ENCODE measurements at regions not wholly inside any gene's neighbourhood (a gene's known extent, or its start where the extent isn't known, plus 50 kb on each side); places are given as distances from the start of the nearest gene placed in this dataset.

- ChIA-PET POLR2A (no interaction called here), CTCF (no interaction called here)
- no peak overlapping the region for H3K27ac ChIP-seq (ENCODE audit: low read length)
- ATAC-seq (no peak), DNase-seq (ENCODE audit: low read depth, low spot score) (no peak)
- no peaks in the 10 kb centered on the region for H3K4me1 ChIP-seq (ENCODE audit: control insufficient read depth, insufficient read depth, low read length)
- TF ChIP-seq SIN3A (IDR thresholded peaks at IDR 0.05; ENCODE audit: borderline replicate concordance, insufficient read depth, low read depth, low read length) (no peak), TCF7L2 (IDR thresholded peaks at IDR 0.05; ENCODE audit: low read depth, low read length) (no peak)
- no TSS peak for BruUV-seq (replicated peaks)
- intact Hi-C loops (cut with micrococcal nuclease; ENCODE audit: unreplicated experiment) (no loop called here), in situ Hi-C loops (cut with HindIII; ENCODE audit: low pct_unique_long_range_greater_than_20kb, low sequenced_read_pairs) (no loop called here)
- H3K4me3 ChIP-seq (ENCODE audit: low read depth in 2 of 2, low read length in 2 of 2): no peak overlapping the region
- no peaks in the 10 kb centered on the region for H3K9me3 ChIP-seq (ENCODE audit: control insufficient read depth, insufficient read depth, low read depth, low read length)
- no peaks in the 10 kb centered on the region for H3K36me3 ChIP-seq (ENCODE audit: control insufficient read depth, insufficient read depth, low read length)
- H3K27me3 ChIP-seq (ENCODE audit: control insufficient read depth, insufficient read depth, low read length): no peaks in the 10 kb centered on the region
Measured at GRCh38 chr21:38186661-38187270, 70.0 kb upstream of the KCNJ15 start.

GRCh38 chr21:38188037-38188436, 68.8 kb upstream of the KCNJ15 start:
- Histone ChIP-seq H3K4me1 (ENCODE audit: control insufficient read depth, insufficient read depth, low read length) (no peaks in the 10 kb centered on the region), H3K9me3 (ENCODE audit: control insufficient read depth, insufficient read depth, low read depth, low read length) (no peaks in the 10 kb centered on the region), H3K27me3 (ENCODE audit: control insufficient read depth, insufficient read depth, low read length) (no peaks in the 10 kb centered on the region), H3K4me3 (ENCODE audit: low read depth in 2 of 2, low read length in 2 of 2) (no peak overlapping the region), H3K36me3 (ENCODE audit: control insufficient read depth, insufficient read depth, low read length) (no peaks in the 10 kb centered on the region), H3K27ac (ENCODE audit: low read length) (no peak overlapping the region)
- CTCF ChIA-PET: no interaction called here
- TF ChIP-seq TCF7L2 (IDR thresholded peaks at IDR 0.05; ENCODE audit: low read depth, low read length) (no peak), CTCF (IDR thresholded peaks at IDR 0.05) (no peak), SIN3A (IDR thresholded peaks at IDR 0.05; ENCODE audit: borderline replicate concordance, insufficient read depth, low read depth, low read length) (no peak), POLR2AphosphoS5 (IDR thresholded peaks at IDR 0.05; ENCODE audit: low read depth, low read length) (no peak)
- TF ChIP-seq, protein P1, sequence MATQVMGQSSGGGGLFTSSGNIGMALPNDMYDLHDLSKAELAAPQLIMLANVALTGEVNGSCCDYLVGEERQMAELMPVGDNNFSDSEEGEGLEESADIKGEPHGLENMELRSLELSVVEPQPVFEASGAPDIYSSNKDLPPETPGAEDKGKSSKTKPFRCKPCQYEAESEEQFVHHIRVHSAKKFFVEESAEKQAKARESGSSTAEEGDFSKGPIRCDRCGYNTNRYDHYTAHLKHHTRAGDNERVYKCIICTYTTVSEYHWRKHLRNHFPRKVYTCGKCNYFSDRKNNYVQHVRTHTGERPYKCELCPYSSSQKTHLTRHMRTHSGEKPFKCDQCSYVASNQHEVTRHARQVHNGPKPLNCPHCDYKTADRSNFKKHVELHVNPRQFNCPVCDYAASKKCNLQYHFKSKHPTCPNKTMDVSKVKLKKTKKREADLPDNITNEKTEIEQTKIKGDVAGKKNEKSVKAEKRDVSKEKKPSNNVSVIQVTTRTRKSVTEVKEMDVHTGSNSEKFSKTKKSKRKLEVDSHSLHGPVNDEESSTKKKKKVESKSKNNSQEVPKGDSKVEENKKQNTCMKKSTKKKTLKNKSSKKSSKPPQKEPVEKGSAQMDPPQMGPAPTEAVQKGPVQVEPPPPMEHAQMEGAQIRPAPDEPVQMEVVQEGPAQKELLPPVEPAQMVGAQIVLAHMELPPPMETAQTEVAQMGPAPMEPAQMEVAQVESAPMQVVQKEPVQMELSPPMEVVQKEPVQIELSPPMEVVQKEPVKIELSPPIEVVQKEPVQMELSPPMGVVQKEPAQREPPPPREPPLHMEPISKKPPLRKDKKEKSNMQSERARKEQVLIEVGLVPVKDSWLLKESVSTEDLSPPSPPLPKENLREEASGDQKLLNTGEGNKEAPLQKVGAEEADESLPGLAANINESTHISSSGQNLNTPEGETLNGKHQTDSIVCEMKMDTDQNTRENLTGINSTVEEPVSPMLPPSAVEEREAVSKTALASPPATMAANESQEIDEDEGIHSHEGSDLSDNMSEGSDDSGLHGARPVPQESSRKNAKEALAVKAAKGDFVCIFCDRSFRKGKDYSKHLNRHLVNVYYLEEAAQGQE (IDR thresholded peaks at IDR 0.05; ENCODE audit: insufficient read depth in 1 of 2, low read depth in 2 of 2, low read length in 1 of 2): no peak
- DNase-seq (ENCODE audit: low read depth, low spot score) (no peak), ATAC-seq (no peak)
- in situ Hi-C loops (cut with HindIII; ENCODE audit: low pct_unique_long_range_greater_than_20kb, low sequenced_read_pairs): no loop called here
- intact Hi-C loops (cut with micrococcal nuclease; ENCODE audit: unreplicated experiment): no loop called here
- no TSS peak for BruUV-seq (replicated peaks)
- POLR2A ChIA-PET: no interaction called here

GRCh38 chr21:38196036-38196435, 60.8 kb upstream of the KCNJ15 start:
- Histone ChIP-seq H3K4me1 (ENCODE audit: control insufficient read depth, insufficient read depth, low read length) (no peaks in the 10 kb centered on the region), H3K27me3 (ENCODE audit: control insufficient read depth, insufficient read depth, low read length) (no peaks in the 10 kb centered on the region), H3K4me3 (ENCODE audit: low read depth in 2 of 2, low read length in 2 of 2) (no peak overlapping the region), H3K9me3 (ENCODE audit: control insufficient read depth, insufficient read depth, low read depth, low read length) (no peaks in the 10 kb centered on the region), H3K27ac (ENCODE audit: low read length) (no peak overlapping the region), H3K36me3 (ENCODE audit: control insufficient read depth, insufficient read depth, low read length) (no peaks in the 10 kb centered on the region)
- DNase-seq (ENCODE audit: low read depth, low spot score) (no peak), ATAC-seq (no peak)
- POLR2A ChIA-PET: no interaction called here
- no TSS peak for BruUV-seq (replicated peaks)
- in situ Hi-C loops (cut with HindIII; ENCODE audit: low pct_unique_long_range_greater_than_20kb, low sequenced_read_pairs): no loop called here
- intact Hi-C loops (cut with micrococcal nuclease; ENCODE audit: unreplicated experiment): no loop called here
- CTCF ChIA-PET: no interaction called here
- TF ChIP-seq, protein P1 (IDR thresholded peaks at IDR 0.05; ENCODE audit: insufficient read depth in 1 of 2, low read depth in 2 of 2, low read length in 1 of 2): no peak
- TF ChIP-seq POLR2AphosphoS5 (IDR thresholded peaks at IDR 0.05; ENCODE audit: low read depth, low read length): no peak
- TF ChIP-seq CTCF (IDR thresholded peaks at IDR 0.05): no peak
- no peak for TF ChIP-seq TCF7L2 (IDR thresholded peaks at IDR 0.05; ENCODE audit: low read depth, low read length)
- TF ChIP-seq SIN3A (IDR thresholded peaks at IDR 0.05; ENCODE audit: borderline replicate concordance, insufficient read depth, low read depth, low read length): no peak
